GM20000 (cell line): ENCODE measurements at regions not wholly inside any gene's neighbourhood (a gene's known extent, or its start where the extent isn't known, plus 50 kb on each side); places are given as distances from the start of the nearest gene placed in this dataset.

Experiments
- DNase-seq: peaks from one replicate; pipeline ENCODE4 v3.0.0; 2012; ENCODE audit warnings: low spot score
- CTCF ChIP-seq: IDR thresholded peaks from 2 replicates; pipeline ENCODE4 v1.5.1; 2012; ENCODE audit warnings: mild to moderate bottlenecking, control low read depth; ENCODE audit errors: extremely low read depth, missing control alignments

- DNase-seq: no peak
- TF ChIP-seq CTCF: no peak
These were observed 76.6 kb upstream of the MAST4 start for GRCh38 chr5:66519626-66520025.

DNA sequence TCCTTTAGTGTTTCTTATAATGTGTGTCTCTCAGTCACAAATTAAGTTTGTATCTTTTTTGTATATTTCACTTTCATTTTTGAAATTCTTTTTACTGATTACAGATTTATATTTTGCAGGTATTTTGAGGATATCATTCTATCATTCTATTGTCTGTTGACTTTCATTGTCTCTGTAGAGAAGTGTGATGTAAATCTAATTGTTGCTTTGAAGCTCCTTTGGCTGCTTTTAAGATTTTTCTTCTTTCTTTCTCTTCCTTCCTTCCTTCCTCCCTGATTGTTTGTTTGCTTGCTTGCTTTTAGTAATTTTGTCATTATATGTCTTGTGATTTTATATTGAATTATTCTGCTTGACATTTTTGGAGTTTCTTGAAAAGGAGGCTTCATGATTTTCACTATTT is 75.3 kb upstream of the MAST4 start:
- no peak for TF ChIP-seq CTCF
- DNase-seq: no peak

DNA sequence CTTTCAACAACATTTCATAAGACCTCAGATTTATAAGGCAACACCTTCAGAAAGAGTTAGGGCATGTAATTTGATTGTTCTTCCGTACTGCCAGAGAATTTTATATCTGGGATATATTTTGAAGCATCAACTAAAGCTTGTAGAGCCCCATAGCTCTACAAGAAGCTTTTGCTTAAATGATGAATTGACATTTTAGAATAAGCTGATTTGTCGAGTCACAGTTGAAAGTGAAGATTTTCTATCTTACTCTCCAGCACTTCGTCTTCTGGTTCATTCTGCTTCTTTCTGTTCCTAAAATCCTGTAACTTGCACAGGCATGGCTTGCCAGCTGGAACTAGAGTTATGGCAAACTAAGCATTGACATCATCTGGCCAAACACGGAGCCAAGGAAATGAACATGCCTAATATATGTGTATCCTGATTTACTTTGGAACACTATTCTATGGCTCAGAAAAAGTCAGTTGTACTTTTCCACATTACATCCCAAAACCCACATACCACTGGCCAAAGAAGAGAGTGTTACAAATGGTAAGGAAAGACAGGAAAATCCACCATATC is 68.6 kb upstream of the MAST4 start:
- no peak for TF ChIP-seq CTCF
- no peak for DNase-seq

- DNase-seq: no peak
- TF ChIP-seq CTCF: no peak
These were observed 67.0 kb upstream of the MAST4 start for GRCh38 chr5:66529182-66529581.

GRCh38 chr5:66529704-66530103 is 66.5 kb upstream of the MAST4 start:
- DNase-seq: no peak

GRCh38 chr5:66538126-66538525 is 58.1 kb upstream of the MAST4 start:
- no peak for TF ChIP-seq CTCF
- DNase-seq: no peak

More at GRCh38 chr5:66529704-66530103, 66.5 kb upstream of the MAST4 start:
- no peak for TF ChIP-seq CTCF

- TF ChIP-seq CTCF: no peak
- no peak for DNase-seq
These were observed 57.7 kb upstream of the MAST4 start for GRCh38 chr5:66538531-66538930.
